Uterus (tissue), 2 donors: ENCODE measurements at regions not wholly inside any gene's neighbourhood (a gene's known extent, or its start where the extent isn't known, plus 50 kb on each side); places are given as distances from the start of the nearest gene placed in this dataset.

ENCODE experiments used
- POLR2A ChIP-seq, 2 donors: fragments of 450-650 bp; IDR thresholded peaks; one replicate each; pipeline ENCODE4 v1.6.1; 2016; ENCODE audit warnings: antibody characterized with exemption in 2 of 2, mild to moderate bottlenecking in 1 of 2, moderate library complexity in 1 of 2
- TF ChIP-seq, protein P1 (sequence below), 4 experiments: fragments of 200-600 bp in 2 of 4; fragments of 450-650 bp in 2 of 4; sonication (generic) in 2 of 4; IDR thresholded peaks; one replicate each; pipeline ENCODE4 v1.5.1; 2016 to 2019; ENCODE audit warnings: antibody characterized with exemption in 4 of 4, mild to moderate bottlenecking in 2 of 4, moderate library complexity in 1 of 4

DNA sequence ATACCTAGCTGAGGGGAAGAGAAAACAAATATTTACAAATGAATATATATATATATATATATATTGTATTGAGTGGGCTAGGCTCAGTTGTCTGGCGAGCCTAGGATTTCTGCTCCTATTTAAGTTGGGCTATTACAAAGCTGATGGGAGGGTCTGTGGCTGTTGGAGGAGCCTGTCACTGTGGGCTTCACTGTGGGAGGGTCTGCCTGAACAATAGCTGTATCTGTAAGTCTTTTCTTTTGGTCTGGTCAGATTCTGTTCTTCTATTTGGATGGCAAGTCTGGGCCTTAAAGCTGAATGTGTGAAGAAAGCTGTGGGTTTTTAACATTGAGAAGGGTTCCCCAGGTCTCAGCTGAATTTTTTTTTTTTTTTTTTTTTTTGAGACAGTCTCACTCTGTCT, 220.6 kb upstream of the LYZL1 start:
- TF ChIP-seq POLR2A (IDR thresholded peaks at IDR 0.05): no peak
- TF ChIP-seq, protein P1, sequence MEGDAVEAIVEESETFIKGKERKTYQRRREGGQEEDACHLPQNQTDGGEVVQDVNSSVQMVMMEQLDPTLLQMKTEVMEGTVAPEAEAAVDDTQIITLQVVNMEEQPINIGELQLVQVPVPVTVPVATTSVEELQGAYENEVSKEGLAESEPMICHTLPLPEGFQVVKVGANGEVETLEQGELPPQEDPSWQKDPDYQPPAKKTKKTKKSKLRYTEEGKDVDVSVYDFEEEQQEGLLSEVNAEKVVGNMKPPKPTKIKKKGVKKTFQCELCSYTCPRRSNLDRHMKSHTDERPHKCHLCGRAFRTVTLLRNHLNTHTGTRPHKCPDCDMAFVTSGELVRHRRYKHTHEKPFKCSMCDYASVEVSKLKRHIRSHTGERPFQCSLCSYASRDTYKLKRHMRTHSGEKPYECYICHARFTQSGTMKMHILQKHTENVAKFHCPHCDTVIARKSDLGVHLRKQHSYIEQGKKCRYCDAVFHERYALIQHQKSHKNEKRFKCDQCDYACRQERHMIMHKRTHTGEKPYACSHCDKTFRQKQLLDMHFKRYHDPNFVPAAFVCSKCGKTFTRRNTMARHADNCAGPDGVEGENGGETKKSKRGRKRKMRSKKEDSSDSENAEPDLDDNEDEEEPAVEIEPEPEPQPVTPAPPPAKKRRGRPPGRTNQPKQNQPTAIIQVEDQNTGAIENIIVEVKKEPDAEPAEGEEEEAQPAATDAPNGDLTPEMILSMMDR (IDR thresholded peaks at IDR 0.05): no peak
